ENCODE measurements at regions not wholly inside any gene's neighbourhood (a gene's known extent, or its start where the extent isn't known, plus 50 kb on each side); places are given as distances from the start of the nearest gene placed in this dataset.
"Not testable (repeated sequence)": the region's sequence is repeated elsewhere in the genome, so short reads cannot be mapped to it uniquely, and the experiment has no call there.

DNA sequence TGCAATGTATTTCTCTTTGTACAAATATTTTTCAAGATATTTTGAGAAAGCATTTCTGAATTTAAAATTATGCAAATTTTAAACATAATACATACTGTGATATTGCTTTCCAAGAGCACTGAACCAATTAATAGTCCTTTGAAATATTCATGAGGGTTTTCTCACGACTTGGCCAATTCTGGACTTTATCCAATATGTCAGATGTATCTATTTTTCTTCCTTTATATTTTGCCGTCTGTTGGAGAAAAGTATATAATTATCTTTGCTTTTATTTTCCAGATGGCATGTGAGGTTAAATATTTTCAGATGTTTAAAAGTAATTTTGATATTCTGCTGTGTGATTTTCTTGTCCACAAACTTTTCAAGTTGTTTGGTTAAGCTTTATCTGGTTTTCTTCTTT, 378.9 kb downstream of the SLCO4C1 start:
- no peak for DNase-seq

DNA sequence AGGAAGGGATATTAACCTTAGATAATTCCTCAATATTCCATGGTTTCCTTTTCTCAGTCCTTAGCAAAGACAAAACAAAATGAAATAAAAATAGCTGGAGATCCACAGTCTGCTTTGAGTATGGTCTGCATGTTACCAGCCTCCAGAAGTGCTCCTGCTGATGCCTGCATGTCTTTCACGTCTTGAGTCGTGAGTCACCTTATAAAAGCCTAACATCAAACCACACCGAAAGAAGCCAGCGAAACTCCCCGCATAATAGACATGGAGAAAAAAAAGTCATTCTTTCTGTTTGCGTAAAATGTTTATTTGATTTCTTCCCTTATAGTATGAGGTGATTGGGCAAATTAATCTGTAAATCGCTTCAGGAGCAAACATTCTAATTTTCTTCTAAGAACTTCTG, 380.5 kb downstream of the SLCO4C1 start:
- DNase-seq = no peak

- DNase-seq = no peak
Observed at GRCh38 chr5:101904736-101905135, 391.3 kb downstream of the SLCO4C1 start.

- no peak for DNase-seq
Observed at GRCh38 chr5:101897914-101898313, 398.2 kb downstream of the SLCO4C1 start.

GRCh38 chr5:101894985-101895384, 401.1 kb downstream of the SLCO4C1 start:
- DNase-seq = no peak

DNA sequence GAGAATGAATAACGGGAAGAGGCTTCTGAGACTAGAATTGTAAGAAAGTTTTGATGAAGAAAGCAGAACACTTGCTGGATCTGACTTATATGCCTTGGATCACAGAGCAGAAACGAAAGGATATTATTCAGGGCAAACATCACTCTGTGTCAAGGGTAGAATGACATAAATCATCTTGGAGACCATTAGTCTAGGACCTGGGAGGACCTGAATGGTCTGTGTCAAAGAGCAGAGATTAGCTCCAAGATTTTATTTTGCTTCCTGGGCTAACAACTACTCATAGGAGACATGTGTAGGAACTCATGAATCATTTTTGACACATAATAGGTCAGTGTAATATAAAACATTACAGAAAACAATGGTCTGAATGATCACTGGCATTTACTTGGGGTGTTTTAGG, 417.9 kb downstream of the SLCO4C1 start:
- no peak for DNase-seq

GRCh38 chr5:101877451-101877850, 418.6 kb downstream of the SLCO4C1 start:
- DNase-seq = no peak

- no peak for DNase-seq
Observed at GRCh38 chr5:101866473-101866872, 429.6 kb downstream of the SLCO4C1 start.

GRCh38 chr5:101860563-101860962, 435.5 kb downstream of the SLCO4C1 start:
- no peak for DNase-seq

DNA sequence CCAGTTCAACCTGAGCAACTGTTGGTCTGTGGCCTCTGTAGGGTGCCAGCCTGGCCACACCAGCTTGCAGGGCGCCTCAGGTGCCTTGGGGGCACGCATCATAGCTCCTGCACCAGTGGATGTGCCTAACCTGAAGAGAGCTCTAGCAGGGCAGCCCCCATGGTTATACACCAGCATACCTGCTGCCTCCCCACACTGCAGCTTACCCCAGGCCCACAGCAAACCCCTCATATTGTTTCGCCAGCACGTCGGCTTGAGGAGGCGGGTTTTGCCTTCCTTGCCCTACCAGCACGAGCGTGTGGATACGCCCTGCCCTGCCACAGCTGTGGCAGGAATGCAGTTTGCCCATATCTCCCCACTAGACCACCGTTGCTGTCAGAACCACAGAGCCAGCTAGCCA, 435.9 kb downstream of the SLCO4C1 start:
- no peak for DNase-seq

- no peak for DNase-seq
Observed at GRCh38 chr5:101846496-101846895, 449.6 kb downstream of the SLCO4C1 start.

- DNase-seq = no peak
Observed at GRCh38 chr5:101843055-101843454, 453.0 kb downstream of the SLCO4C1 start.

- DNase-seq = no peak
Observed at GRCh38 chr5:101838435-101838834, 457.6 kb downstream of the SLCO4C1 start.

GRCh38 chr5:101829255-101829654, 466.8 kb downstream of the SLCO4C1 start:
- DNase-seq = no peak

- no peak for DNase-seq
Observed at GRCh38 chr5:101811466-101811865, 484.6 kb downstream of the SLCO4C1 start.

- DNase-seq = no peak
Observed at GRCh38 chr5:101806410-101806809, 489.7 kb downstream of the SLCO4C1 start.

DNA sequence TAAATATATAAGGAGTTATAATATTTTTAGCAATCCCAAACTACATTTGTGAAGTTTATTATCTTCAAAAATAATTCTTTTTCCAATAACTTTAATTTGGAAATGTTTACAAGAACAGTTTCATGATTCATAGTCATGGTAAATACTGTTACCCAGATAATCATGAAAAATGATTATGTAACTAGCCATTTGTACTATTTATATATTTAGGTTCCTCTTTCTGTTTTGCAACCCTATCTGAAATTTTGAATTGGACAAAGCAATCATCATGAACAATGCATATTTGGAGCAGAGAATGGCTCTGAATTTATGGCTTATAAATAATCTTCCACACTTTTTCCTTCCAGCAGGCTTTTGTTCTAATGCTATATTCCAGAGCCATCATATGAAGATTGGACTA, 499.7 kb downstream of the SLCO4C1 start:
- DNase-seq = no peak

DNA sequence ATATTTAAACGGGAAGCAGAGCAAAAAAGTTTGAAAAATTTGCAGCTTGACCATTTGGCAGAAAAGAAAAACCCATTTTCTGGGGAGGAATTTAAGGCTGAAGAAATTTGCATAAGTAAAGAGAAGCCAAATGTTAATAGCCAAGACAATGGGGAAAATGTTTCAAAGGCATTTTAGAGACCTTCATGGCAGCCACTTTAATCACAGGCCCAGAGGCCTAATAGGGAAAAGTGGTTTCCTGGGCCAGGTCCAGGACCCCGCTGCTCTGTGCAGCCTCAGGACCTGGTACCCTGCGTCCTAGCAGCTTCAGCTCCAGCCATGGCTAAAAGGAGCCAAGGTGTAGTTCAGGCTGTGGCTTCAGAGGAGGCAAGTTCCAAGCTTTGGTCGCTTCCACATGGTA, 507.3 kb downstream of the SLCO4C1 start:
- DNase-seq = no peak

DNA sequence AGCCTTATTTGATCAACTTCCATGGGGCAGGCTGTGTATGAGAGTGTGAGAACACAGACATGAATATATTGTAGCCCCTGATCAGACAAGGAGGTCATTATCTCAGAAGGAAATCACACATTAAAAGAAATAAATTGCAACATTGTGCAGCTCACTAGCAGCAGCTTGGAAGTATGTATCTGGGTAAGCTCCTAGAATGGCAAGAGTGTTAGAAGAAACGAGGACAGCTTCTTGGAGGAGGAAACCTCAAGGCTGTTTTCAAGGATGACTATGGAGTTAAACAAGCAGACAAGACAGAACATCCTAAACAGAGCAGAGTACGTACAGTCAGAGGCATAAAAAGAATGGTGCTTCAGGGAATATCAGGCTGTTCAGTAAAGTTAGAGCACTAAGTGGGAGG, 511.0 kb downstream of the SLCO4C1 start:
- DNase-seq = no peak

DNA sequence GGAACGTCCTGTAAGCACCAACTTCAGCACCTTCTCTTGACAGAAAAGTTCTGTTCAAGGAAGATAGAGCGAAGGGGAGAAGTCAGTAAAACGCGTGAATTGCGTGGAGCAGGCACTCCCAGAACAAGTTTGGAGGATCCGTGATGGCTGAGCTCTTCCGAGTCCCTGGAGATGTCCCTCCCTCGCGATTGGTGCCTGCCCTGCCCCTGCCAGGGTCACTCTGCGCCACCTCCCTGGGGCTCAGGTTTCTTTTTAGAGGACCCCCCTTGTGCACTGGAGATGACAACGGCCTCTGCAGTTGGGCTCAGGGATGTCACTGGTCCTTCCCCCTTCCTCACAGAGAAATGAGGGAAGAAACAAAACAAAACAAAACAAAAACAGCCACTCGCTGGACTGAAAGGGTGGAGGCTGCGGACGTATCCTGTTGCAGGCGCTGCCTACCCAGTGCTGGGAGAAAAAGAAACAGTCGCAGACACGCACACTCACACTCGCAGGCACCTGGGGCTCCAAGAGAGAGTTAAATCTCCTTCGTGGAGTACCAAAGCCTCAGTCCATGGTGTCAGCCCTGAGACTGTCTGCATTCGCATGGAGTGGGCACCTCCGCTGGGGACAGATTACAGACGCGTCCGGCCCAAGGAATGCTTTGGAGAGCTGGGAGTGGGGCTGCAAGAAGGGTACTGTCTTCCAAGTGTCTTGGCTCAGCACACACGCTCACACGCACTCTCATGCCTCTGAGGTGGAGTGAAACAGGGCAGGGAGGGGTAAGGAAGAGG, 512.7 kb downstream of the SLCO4C1 start:
- no peak for DNase-seq

DNA sequence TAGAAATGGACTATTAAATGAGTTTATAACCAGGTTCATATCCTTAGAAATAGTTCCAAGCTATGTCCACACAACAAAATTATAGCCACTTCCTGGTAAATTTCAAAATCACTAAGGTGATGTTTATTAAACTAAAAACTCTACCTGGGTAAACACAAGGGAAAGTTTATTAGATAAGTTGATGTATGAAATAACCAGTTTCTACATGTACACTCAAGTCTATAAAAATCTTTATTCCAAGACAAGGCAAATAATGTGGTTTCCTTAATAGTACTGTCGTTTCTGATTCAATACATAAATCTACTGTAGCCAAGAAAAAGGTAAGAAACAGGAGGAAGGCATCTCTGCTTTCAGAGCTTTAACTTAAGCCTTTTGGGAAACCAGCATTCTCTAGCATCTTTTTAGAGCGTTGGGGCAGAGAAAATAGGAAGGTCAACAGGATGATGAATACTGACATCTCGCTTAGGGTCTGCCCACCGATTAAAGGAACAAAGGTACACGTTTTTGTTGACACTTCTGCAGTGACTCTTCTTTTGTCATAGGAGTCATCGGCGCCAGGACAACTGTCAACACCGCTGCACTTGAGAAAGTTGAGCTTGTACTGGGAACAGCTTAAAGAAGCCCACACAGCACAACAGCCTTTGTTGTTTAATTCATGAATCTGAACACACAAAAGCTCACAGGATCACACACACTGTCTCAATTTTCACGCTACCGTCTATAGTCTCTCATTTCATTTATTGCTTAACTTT, 513.6 kb downstream of the SLCO4C1 start:
- no peak for DNase-seq

- no peak for DNase-seq
Observed at GRCh38 chr5:101751105-101751504, 545.0 kb downstream of the SLCO4C1 start.

GRCh38 chr5:101743000-101743399, 553.1 kb downstream of the SLCO4C1 start:
- DNase-seq = not testable (repeated sequence)

- DNase-seq = no peak
Observed at GRCh38 chr5:101728933-101729332, 567.2 kb downstream of the SLCO4C1 start.

GRCh38 chr5:101721543-101721942, 574.5 kb downstream of the SLCO4C1 start:
- DNase-seq = no peak

Data from stimulated activated CD4-positive, alpha-beta T cell treated with anti-CD3 and anti-CD28 coated beads, Interleukin-4, amount 100 ng/mL, for 24 hours (primary cell).